HG03558 (cell line): ENCODE measurements at regions not wholly inside any gene's neighbourhood (a gene's known extent, or its start where the extent isn't known, plus 50 kb on each side); places are given as distances from the start of the nearest gene placed in this dataset.

ENCODE experiments used
- ATAC-seq: cut with Tn5 transposase; IDR thresholded peaks from one replicate; pipeline ENCODE4 v1.9.1; 2021; ENCODE audit warnings: moderate number of reproducible peaks; ENCODE audit not compliant: unreplicated experiment; ENCODE audit errors: extremely low read depth

GRCh38 chr11:115682888-115683287 is 178.7 kb upstream of the CADM1 start:
- no peak for ATAC-seq

- ATAC-seq: no peak
These were observed 177.9 kb upstream of the CADM1 start for GRCh38 chr11:115682101-115682500.

GRCh38 chr11:115679945-115680344 is 175.7 kb upstream of the CADM1 start:
- no peak for ATAC-seq

GRCh38 chr11:115678942-115679341 is 174.7 kb upstream of the CADM1 start:
- no peak for ATAC-seq

- ATAC-seq: no peak
These were observed 173.0 kb upstream of the CADM1 start for GRCh38 chr11:115677190-115677589.

- no peak for ATAC-seq
These were observed 172.6 kb upstream of the CADM1 start for GRCh38 chr11:115676768-115677167.

GRCh38 chr11:115676206-115676605 is 172.0 kb upstream of the CADM1 start:
- ATAC-seq: no peak

GRCh38 chr11:115674937-115675544 is 170.8 kb upstream of the CADM1 start:
- no peak for ATAC-seq

GRCh38 chr11:115674176-115674936 is 170.1 kb upstream of the CADM1 start:
- no peak for ATAC-seq

- ATAC-seq: no peak
These were observed 169.5 kb upstream of the CADM1 start for GRCh38 chr11:115673720-115674119.

- no peak for ATAC-seq
These were observed 168.8 kb upstream of the CADM1 start for GRCh38 chr11:115672999-115673411.

GRCh38 chr11:115672412-115672811 is 168.2 kb upstream of the CADM1 start:
- ATAC-seq: no peak

- ATAC-seq: no peak
These were observed 166.5 kb upstream of the CADM1 start for GRCh38 chr11:115670538-115671205.

GRCh38 chr11:115665958-115666357 is 161.7 kb upstream of the CADM1 start:
- no peak for ATAC-seq

- no peak for ATAC-seq
These were observed 161.1 kb upstream of the CADM1 start for GRCh38 chr11:115665175-115665821.

GRCh38 chr11:115664313-115664712 is 160.1 kb upstream of the CADM1 start:
- no peak for ATAC-seq

- ATAC-seq: no peak
These were observed 159.6 kb upstream of the CADM1 start for GRCh38 chr11:115663790-115664189.

- no peak for ATAC-seq
These were observed 156.0 kb upstream of the CADM1 start for GRCh38 chr11:115660030-115660805.

- ATAC-seq: no peak
These were observed 155.1 kb upstream of the CADM1 start for GRCh38 chr11:115659061-115659963.
